Lung microvascular endothelial cell (primary cell): ENCODE measurements at regions not wholly inside any gene's neighbourhood (a gene's known extent, or its start where the extent isn't known, plus 50 kb on each side); places are given as distances from the start of the nearest gene placed in this dataset.
"Not testable (repeated sequence)": the region's sequence is repeated elsewhere in the genome, so short reads cannot be mapped to it uniquely, and the experiment has no call there.

Experiments used
- DNase-seq, 2 donors: peaks; one replicate each; pipeline versions ENCODE4 v3.0.0 to v3.0.0-alpha.2; 2010; ENCODE audit warnings: low read depth in 2 of 2

GRCh38 chr6:27773542-27774263, 138.5 kb downstream of the OR2B2 start:
- DNase-seq: not testable (repeated sequence)

- DNase-seq: peak; percentile 81 to 84
Measured at GRCh38 chr6:27772261-27773001, 139.8 kb downstream of the OR2B2 start.

GRCh38 chr6:27771235-27771634, 141.0 kb downstream of the OR2B2 start:
- DNase-seq: no peak

- DNase-seq: no peak
Measured at GRCh38 chr6:27770724-27771123, 141.5 kb downstream of the OR2B2 start.

GRCh38 chr6:27768556-27768955, 143.6 kb downstream of the OR2B2 start:
- DNase-seq: no peak

- DNase-seq: no peak
Measured at GRCh38 chr6:27767851-27768250, 144.3 kb downstream of the OR2B2 start.

GRCh38 chr6:27766405-27766804, 145.8 kb downstream of the OR2B2 start:
- no peak for DNase-seq

GRCh38 chr6:27765028-27765590, 147.1 kb downstream of the OR2B2 start:
- DNase-seq: no peak

- no peak for DNase-seq
Measured at GRCh38 chr6:27761391-27761790, 150.8 kb downstream of the OR2B2 start.

- no peak for DNase-seq
Measured at GRCh38 chr6:27760464-27760863, 151.7 kb downstream of the OR2B2 start.

GRCh38 chr6:27759930-27760329, 152.3 kb downstream of the OR2B2 start:
- DNase-seq: no peak

GRCh38 chr6:27758491-27758890, 153.7 kb downstream of the OR2B2 start:
- DNase-seq: no peak

GRCh38 chr6:27757307-27757706, 154.9 kb downstream of the OR2B2 start:
- no peak for DNase-seq

GRCh38 chr6:27755768-27756167, 156.4 kb downstream of the OR2B2 start:
- DNase-seq: no peak

GRCh38 chr6:27754408-27754782, 157.8 kb downstream of the OR2B2 start:
- DNase-seq: no peak

- DNase-seq: peak; percentile 57 to 60
Measured at GRCh38 chr6:27753668-27754407, 158.4 kb downstream of the OR2B2 start.

- DNase-seq: peak; percentile 80 to 86
Measured at GRCh38 chr6:27752038-27752885, 159.9 kb downstream of the OR2B2 start.

GRCh38 chr6:27748661-27749060, 163.5 kb downstream of the OR2B2 start:
- no peak for DNase-seq

- no peak for DNase-seq
Measured at GRCh38 chr6:27747637-27748036, 164.6 kb downstream of the OR2B2 start.

- not testable (repeated sequence) for DNase-seq
Measured at GRCh38 chr6:27746860-27747259, 165.3 kb downstream of the OR2B2 start.

- no peak for DNase-seq
Measured at GRCh38 chr6:27743787-27744186, 168.4 kb downstream of the OR2B2 start.
